GM21723 (cell line): ENCODE measurements at regions not wholly inside any gene's neighbourhood (a gene's known extent, or its start where the extent isn't known, plus 50 kb on each side); places are given as distances from the start of the nearest gene placed in this dataset.
"Not testable (repeated sequence)": the region's sequence is repeated elsewhere in the genome, so short reads cannot be mapped to it uniquely, and the experiment has no call there.

Source experiments
- ATAC-seq: cut with Tn5 transposase; IDR thresholded peaks from one replicate; pipeline ENCODE4 v1.9.1; 2021; ENCODE audit warnings: mild to moderate bottlenecking, moderate library complexity; ENCODE audit not compliant: unreplicated experiment

- ATAC-seq: not testable (repeated sequence)
Observed at GRCh38 chr15:19964480-19964879, 577.1 kb downstream of the GOLGA6L6 start.

- ATAC-seq: no peak
Observed at GRCh38 chr15:19956124-19956796, 585.3 kb downstream of the GOLGA6L6 start.

GRCh38 chr15:19944261-19944888 lies 597.2 kb downstream of the GOLGA6L6 start:
- no peak for ATAC-seq

GRCh38 chr15:19943515-19943914 lies 598.1 kb downstream of the GOLGA6L6 start:
- ATAC-seq: no peak

GRCh38 chr15:19903281-19903680 lies 638.3 kb downstream of the GOLGA6L6 start:
- ATAC-seq: not testable (repeated sequence)

GRCh38 chr15:19902388-19902787 lies 639.2 kb downstream of the GOLGA6L6 start:
- ATAC-seq: not testable (repeated sequence)

- not testable (repeated sequence) for ATAC-seq
Observed at GRCh38 chr15:19901414-19901813, 640.2 kb downstream of the GOLGA6L6 start.

GRCh38 chr15:19899021-19899824 lies 642.4 kb downstream of the GOLGA6L6 start:
- ATAC-seq: no peak

- ATAC-seq: not testable (repeated sequence)
Observed at GRCh38 chr15:19888811-19889210, 652.8 kb downstream of the GOLGA6L6 start.

- ATAC-seq: not testable (repeated sequence)
Observed at GRCh38 chr15:19844061-19844460, 697.5 kb downstream of the GOLGA6L6 start.
